SK-N-SH treated with all-trans-retinoic acid at 6 μM for 48 hours (cell line): ENCODE measurements at regions not wholly inside any gene's neighbourhood (a gene's known extent, or its start where the extent isn't known, plus 50 kb on each side); places are given as distances from the start of the nearest gene placed in this dataset.

Source experiments
- PATZ1 ChIP-seq: fragments of 250-450 bp; sonication (Bioruptor Pico); IDR thresholded peaks from 2 replicates; pipeline ENCODE4 v1.8.0; 2020; ENCODE audit warnings: mild to moderate bottlenecking, moderate library complexity, borderline replicate concordance
- PPARA ChIP-seq: fragments of 250-450 bp; sonication (Bioruptor Pico); IDR thresholded peaks from 2 replicates; pipeline ENCODE4 v1.5.0; 2020; ENCODE audit warnings: mild to moderate bottlenecking, borderline replicate concordance
- TCF4 ChIP-seq: fragments of 250-450 bp; sonication (Bioruptor Pico); IDR thresholded peaks from 2 replicates; pipeline ENCODE4 v1.8.0; 2021; ENCODE audit warnings: mild to moderate bottlenecking, moderate library complexity, borderline replicate concordance

- TF ChIP-seq PPARA (CRISPR knock-in tag) (no peak), TCF4 (CRISPR knock-in tag) (no peak), PATZ1 (CRISPR knock-in tag) (no peak)
These were observed 446.7 kb upstream of the TENM3 start for GRCh38 chr4:181796502-181796901.
